GM10847 (cell line): ENCODE measurements at regions not wholly inside any gene's neighbourhood (a gene's known extent, or its start where the extent isn't known, plus 50 kb on each side); places are given as distances from the start of the nearest gene placed in this dataset.

Experiments
- POLR2A ChIP-seq: IDR thresholded peaks from 2 replicates; pipeline ENCODE4 v1.6.1; 2011; ENCODE audit not compliant: insufficient read length; ENCODE audit errors: extremely low read depth

DNA sequence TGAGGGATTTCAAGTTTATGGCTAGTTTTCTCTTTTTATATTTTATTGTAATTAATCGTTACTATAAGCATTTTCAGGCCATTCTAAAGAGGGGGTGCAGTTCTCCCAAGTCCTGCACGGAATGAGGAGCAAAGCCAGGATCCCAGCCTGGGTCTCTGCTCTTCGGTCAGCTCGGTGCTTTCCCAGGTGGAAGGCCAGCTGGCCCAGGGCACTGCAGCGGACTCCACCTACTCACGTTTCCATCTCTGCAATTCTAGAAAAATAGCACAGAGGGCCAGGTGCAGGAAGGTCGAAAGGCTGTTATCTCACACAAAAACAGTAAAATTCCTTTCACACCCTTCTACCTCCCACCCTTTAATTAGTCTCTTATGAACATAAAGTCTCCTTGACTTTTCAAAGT, 59.5 kb upstream of the HES1 start:
- no peak for TF ChIP-seq POLR2A

DNA sequence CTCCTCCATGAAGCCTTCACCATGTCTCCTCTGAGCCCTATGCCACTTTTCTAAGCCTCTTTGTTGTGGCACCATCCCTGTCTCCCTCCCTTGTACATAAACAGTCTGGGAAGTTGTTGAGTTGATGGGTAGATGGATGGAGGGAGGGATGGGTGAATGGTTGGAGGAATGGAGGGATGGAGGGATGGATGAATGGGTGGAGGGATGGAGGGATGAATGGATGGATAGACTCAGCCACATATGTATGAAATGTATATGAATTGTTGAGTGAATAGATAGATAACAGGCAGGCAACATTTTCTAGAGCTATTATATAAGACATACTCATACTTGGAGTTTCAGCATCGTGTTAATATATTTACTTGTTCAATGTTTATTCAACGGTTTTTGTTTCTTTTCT, 58.3 kb upstream of the HES1 start:
- TF ChIP-seq POLR2A: no peak

DNA sequence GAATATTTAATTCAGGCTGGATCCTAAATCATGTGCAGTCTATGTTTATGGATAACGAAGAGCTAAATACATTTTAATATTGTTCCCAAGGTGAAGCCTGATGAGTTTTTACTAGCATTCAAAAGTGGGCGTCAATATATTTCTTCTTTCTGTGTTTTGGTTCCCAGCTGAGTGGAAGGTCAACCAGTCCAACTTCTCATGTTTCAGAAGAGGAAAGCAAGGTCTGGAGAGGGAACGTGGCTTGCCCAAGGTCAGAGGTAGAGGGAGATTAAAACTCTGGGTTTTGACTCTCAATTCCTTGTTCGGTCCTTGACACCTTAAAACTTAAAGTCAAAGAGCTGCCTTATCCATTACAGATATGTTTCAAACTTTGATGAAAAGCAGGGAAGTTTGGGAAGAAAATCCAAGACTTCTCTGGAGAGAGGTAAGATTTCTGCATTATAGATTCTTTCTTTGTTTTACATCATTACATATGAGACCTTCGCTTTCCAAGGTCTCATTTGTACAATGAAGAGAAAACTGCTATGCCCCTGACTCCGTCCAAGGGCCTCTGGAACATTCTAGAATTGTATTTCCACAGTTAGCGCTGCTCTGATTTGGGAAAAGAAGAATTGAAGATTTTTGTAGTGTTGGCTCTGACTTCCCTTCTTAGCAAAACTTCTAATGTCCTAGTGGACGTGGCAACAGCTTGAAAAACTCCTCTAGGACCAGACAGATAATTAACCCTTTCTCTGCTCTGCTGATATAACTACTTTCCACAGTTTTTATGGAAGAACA, 57.7 kb upstream of the HES1 start:
- TF ChIP-seq POLR2A: no peak

DNA sequence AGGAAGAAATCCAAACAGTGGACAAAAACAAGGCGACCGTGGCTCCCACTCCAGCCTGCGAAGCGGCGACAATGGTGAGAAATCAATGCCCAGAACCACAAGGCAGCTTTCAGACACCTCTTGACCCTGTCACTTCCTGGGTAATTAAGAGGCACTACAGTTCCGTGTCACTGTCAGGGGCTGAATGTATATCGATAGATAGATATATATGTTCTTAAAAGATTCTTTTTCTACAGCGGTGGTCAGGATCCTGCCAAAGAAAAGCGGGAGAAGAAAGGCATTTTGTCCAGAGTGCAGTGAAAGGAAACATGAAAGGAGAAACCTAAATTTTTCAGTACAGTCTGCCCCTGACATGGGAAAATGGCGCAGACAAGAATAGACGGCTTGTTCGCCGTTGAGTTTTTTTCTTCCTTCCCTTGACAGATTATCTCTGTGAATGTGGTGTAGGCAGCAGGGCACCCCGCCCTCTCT, 56.2 kb upstream of the HES1 start:
- TF ChIP-seq POLR2A: no peak

DNA sequence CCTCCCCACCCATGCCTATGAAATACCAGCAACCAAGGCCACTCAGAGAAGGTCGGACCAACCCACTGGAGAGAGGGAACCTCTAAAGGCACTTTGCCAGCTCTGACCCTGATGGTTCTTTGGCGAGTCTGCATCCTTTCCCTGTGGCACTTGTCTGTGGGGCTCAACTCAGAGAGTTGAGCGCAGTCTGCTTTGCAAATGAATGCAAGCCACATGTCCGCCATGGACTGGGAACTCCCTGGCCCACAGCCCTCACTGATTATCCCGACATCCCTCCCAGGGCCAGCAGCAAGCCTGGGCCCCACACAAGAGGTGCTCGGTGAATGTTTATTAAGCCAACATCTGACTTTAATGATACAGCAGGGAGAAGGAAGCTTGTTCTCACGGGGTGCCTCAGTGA, 55.5 kb upstream of the HES1 start:
- TF ChIP-seq POLR2A: no peak

DNA sequence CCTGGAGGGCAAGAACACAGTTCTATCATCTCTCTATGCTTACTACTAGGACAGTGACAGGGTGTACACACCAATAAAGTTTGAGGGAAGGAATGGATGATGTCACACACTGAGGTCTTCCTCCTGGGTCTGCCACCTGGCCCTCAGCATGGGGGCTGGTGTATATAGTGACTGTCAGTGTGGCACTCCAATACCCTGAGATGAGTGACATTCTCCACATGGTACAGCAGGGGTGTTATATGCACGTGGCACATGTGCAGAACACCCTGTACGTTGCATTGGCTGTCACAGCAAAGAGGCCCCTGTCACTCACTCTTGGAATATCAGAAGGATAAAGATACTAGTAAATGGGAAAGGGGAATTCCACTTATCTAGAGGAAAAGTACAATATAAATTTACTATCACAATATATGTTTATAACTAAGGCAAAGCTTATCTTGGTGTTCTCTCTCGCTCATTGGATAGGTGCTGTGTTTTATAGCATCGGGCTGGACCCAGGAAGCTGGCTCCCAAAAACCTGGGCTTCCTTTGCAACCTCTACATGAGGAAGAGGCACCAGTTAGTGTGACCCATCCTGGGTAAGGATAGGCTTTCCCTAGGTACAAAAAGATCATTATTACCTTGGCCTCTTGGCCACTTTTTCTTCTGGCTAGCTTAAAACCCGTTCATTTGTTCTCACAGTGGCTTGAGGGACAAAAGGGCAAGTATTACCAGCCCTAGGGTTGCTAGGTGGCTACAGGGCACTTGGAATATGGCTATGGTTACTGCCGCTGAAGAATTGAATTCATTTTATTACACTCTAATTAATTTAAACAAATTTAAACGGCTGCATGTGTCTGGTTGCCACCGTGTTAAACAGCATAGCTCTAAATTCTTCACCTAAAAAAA, 54.8 kb upstream of the HES1 start:
- TF ChIP-seq POLR2A: no peak

DNA sequence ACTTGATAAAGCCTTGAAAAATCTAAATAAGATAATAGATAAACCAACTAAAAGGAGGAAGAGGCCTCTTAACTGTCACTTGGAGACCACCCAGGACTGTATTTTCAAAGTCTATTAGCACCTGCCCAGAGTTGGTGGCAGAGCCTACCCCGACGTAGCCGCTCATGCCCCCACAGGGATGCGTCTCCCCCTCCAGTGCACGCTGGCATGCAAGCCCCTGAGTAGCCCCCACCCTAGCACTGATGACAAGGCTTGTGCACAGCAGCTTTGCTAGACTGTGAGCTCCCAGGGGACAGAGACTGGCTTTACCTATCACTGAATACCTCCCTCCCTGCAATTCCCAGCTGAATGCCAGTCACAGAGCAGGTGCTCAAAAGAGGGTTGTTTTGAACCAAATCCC, 54.1 kb upstream of the HES1 start:
- no peak for TF ChIP-seq POLR2A

DNA sequence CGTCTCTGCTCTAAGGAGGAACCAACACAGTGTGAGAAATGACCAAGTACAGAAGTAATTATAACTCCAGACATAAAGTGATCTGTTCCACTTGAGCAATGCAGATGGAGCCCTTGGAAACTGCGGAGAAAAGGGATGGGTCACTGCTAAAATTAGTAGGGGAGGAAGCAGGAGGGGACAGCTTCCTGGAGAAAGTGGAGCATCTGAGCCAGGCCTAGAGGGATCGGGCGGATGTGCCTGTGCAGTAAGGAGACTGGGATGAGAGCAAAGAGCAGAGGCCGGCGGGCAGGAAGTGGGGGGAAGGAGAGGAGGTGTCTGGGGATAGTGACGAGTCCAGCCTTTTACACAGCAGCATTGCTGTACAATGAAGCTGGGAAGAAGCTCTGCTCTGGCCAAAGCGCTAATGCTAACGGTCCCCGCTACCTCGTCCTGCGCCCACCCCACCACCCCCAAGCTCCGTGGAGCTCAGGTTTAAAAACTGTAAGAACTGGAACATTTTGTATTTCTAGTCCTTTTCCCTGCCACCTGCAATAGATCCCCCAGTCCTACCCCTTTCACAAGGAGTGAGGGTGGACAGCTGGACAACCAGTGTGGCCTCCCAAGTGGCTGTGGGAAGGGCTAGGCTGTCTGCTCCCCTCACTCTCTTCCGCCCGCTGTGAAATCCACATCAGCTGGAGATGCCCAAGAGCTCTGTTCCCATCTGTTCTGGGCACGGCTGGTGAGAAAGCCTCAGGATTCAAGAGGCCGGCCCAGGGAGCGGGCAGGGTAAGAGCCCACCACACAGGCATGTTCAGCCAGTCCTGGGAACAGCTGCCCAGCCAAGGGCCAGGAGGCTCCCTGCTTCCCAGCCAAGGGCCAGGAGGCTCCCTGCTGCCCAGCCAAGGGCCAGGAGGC, 53.0 kb upstream of the HES1 start:
- no peak for TF ChIP-seq POLR2A

DNA sequence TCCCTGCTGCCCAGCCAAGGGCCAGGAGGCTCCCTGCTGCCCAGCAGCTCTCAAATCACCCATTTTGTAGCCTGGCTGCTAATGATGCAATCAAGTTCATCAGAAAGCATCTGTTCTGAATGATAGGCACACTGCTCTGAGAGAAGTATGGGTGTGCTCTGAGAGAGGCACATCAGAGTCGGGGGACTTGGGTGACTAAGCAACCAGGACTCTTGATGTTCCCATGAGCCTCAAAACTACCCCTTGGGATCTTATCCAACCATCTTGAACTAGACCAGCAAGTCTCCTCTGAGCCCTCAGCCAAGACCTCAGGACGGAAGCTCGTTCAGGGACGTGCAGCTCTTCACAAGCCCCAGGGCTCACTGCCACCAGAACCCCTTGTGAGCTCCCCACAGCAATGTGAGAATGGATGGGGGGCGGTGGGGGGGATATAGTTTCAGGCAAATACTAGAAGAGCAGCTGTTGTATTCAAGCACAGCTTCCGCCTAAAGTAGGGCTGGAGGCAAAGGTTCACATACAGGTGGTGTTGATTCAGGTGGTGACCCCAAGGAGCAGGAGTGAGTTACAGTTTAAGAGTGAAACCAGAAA, 52.2 kb upstream of the HES1 start:
- TF ChIP-seq POLR2A: no peak

DNA sequence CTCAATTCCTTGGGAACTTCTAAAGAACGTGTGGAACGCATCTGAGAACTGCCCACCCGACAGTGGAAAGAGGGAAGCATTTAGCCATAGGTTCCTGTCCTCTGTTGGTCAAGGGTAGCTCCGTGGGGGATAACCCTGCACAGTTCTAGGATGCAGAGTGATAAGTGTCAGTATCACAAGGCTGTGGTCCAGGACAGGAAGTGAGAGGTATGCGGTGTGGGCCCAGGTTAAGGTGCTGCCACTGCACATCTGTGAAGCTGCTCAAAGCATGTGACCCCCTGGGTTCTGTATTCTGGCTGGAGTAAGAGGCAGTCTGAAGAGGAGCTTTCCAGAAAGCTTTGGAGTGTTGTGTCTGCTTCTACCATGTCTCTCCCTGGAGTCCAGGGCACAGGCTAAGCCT, 51.7 kb upstream of the HES1 start:
- no peak for TF ChIP-seq POLR2A
